ENCODE measurements at regions not wholly inside any gene's neighbourhood (a gene's known extent, or its start where the extent isn't known, plus 50 kb on each side); places are given as distances from the start of the nearest gene placed in this dataset.

DNA sequence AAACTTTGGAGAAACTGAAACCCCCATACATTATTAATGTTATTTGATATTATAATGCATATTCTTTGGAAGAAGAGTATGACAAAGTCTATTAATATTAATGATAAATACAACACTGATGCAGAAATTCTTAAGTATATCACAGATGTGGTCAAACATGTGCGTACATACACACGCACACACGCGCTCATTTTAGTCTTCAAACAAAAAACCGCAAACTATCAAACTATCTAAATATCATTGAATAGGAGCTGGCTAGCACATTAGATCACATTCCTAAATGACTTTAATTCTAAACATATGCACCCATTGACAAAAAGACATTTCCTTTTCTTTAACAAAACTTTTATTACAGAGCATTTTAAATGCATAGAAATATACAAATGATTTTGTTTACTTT lies 872.7 kb downstream of the SLC16A7 start:
- no peak for DNase-seq (ENCODE audit: low spot score)
- TF ChIP-seq, protein P1, sequence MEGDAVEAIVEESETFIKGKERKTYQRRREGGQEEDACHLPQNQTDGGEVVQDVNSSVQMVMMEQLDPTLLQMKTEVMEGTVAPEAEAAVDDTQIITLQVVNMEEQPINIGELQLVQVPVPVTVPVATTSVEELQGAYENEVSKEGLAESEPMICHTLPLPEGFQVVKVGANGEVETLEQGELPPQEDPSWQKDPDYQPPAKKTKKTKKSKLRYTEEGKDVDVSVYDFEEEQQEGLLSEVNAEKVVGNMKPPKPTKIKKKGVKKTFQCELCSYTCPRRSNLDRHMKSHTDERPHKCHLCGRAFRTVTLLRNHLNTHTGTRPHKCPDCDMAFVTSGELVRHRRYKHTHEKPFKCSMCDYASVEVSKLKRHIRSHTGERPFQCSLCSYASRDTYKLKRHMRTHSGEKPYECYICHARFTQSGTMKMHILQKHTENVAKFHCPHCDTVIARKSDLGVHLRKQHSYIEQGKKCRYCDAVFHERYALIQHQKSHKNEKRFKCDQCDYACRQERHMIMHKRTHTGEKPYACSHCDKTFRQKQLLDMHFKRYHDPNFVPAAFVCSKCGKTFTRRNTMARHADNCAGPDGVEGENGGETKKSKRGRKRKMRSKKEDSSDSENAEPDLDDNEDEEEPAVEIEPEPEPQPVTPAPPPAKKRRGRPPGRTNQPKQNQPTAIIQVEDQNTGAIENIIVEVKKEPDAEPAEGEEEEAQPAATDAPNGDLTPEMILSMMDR (IDR thresholded peaks at IDR 0.05; ENCODE audit: extremely low read depth, missing control alignments): no peak

DNA sequence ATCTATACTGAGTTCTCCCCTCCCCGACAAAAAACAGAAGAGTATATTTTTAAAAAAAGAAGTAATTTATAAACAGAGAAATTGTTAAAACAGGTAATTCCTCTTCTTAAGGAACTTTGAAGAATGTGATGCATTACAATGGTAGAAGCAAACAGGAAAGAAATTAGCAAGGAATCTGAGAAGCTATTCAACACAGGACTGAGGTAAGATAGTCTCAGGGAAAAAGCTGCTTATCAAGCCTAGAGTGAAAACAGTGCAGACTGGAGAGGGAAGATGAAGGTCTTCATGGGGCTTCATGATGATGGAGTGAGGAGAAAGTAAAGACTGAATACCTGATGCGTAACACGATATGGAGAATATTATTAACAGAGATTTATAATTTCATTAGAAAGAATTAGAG lies 880.0 kb downstream of the SLC16A7 start:
- TF ChIP-seq, protein P1 (IDR thresholded peaks at IDR 0.05; ENCODE audit: extremely low read depth, missing control alignments): no peak
- no peak for DNase-seq (ENCODE audit: low spot score)

DNA sequence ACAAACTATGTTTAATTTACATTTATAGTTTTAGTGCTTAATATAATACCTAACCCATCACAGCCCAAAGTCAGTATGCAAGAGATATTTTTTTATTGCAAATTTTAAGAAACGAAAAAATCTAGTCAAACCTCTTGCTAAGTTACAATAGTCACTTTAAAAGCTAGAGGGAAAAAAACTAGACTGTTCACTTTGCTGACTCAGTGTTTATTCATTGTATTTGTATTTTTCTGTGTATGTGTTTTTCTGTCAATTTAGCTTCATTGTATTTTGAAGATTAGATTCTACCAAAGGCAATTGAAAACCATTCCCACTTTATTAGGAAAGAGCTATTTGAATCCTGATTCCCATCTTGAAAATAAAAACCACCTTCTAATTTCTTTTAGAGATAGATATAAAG lies 891.5 kb downstream of the SLC16A7 start:
- TF ChIP-seq, protein P1 (IDR thresholded peaks at IDR 0.05; ENCODE audit: extremely low read depth, missing control alignments): no peak
- no peak for DNase-seq (ENCODE audit: low spot score)

DNA sequence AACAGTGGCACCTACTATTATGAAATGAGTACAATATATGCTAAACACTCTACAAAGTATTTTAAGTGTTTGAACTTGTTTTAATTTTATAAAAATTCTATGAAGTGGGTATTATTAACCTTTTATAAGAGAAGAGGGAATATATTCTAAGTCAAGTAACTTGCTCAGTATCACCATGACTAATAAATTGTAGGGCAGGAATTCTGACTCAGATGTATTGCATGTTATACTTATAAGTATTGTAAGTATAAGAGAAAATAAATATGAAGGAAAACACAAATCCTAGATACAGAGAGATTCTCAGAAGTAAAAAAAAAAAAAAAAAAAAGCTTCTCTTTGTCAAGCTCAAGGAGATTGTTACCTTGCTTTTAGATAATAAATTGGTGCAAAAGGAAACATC lies 893.2 kb downstream of the SLC16A7 start:
- TF ChIP-seq, protein P1 (IDR thresholded peaks at IDR 0.05; ENCODE audit: extremely low read depth, missing control alignments): no peak
- no peak for DNase-seq (ENCODE audit: low spot score)

DNA sequence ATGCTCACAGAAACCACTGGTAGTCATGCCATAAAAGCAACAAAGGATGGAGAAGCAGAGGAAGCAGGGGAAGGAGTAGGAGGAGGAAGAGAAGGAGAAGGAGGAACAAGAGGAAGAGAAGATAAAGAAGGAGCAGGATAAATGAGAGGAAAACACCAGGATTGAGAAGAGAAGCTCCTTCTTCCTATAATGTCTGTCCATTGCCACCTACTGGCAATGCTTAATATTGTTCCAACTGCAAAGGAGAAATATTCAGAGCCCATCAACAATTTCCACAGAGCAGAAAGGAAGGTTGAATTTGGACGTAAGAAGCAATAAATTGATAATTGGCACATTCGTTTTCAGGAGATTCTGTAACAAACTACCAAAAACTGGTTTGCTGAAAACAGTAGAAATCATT lies 898.4 kb downstream of the SLC16A7 start:
- peak; percentile 2 for DNase-seq (ENCODE audit: low spot score)
- TF ChIP-seq, protein P1 (IDR thresholded peaks at IDR 0.05; ENCODE audit: extremely low read depth, missing control alignments): no peak

DNA sequence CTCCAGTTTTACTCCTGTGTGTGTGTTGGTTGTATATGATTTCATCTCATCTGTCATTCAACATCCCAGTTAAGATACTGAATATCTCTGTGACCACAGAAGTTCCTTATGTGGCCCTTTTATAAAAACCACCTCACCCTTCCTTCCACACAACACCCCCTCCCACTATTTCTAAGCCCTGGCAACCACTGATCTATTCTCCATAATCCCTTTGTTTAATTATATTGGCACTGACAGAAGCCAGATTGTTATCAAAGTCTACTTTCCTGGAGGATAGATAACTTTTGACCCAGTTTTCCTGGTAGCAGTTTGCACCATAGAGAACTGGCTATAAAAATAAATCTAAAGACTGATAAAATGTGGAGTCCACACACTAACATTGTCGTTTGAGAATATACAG lies 902.8 kb downstream of the SLC16A7 start:
- TF ChIP-seq, protein P1 (IDR thresholded peaks at IDR 0.05; ENCODE audit: extremely low read depth, missing control alignments): no peak

DNA sequence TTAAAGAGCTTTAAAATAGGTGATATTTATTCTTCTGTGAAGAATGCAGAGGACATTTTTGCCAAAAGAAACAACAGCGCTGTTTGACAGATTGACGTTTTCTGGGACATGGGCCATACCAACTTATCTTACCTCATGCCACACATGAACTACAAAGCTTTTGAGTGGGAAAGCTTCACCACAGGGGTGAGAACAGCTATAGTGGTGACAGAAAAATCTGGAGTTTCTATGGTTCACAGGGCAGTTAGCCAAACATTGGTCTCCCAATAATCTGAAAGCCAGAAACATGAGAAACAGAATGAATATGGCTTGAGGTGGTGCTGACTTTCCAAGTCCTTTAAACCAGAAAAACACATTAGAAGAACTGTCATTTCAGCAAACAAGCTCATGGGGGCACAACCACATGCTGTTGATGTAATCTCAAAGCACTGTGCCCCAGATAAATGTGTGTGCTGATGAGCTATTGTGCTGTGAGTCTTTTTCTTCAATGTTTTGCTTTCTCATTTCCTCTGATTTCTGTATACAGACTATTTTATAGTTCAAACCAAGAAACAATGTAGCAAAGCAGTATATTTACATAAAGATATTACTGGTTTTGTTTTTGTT lies 905.4 kb downstream of the SLC16A7 start:
- TF ChIP-seq, protein P1 (IDR thresholded peaks at IDR 0.05; ENCODE audit: extremely low read depth, missing control alignments): no peak
- no peak for DNase-seq (ENCODE audit: low spot score)

More for the DNA sequence above, 902.8 kb downstream of the SLC16A7 start:
- no peak for DNase-seq (ENCODE audit: low spot score)

All from GM20000 (cell line).